HEK293T (cell line): ENCODE measurements at regions not wholly inside any gene's neighbourhood (a gene's known extent, or its start where the extent isn't known, plus 50 kb on each side); places are given as distances from the start of the nearest gene placed in this dataset.

ENCODE experiments used
- CTCF ChIA-PET: fragments of 350-600 bp; formaldehyde crosslinking; extraction: SDS; loops from one replicate; lab custom pipeline; 2021; ENCODE audit warnings: antibody characterized with exemption, inconsistent platforms; lab: Yijun Ruan, JAX
- POLR2A ChIA-PET: fragments of 350-600 bp; formaldehyde crosslinking; extraction: SDS; loops from one replicate; lab custom pipeline; 2020; ENCODE audit warnings: antibody characterized with exemption, inconsistent platforms; lab: Yijun Ruan, JAX
- DNase-seq: peaks from one replicate; pipeline ENCODE4 v3.0.0; 2012; ENCODE audit warnings: mixed read lengths; ENCODE audit errors: extremely low spot score
- ARNT ChIP-seq: fragments of 450-650 bp; IDR thresholded peaks from 2 replicates; pipeline ENCODE4 v1.6.1; 2017; ENCODE audit warnings: mild to moderate bottlenecking
- BHLHE40 ChIP-seq: fragments of 450-650 bp; IDR thresholded peaks from 2 replicates; pipeline ENCODE4 v1.6.1; 2016; ENCODE audit warnings: mild to moderate bottlenecking, moderate library complexity, borderline replicate concordance
- CTBP1 ChIP-seq: fragments of 450-650 bp; IDR thresholded peaks from 2 replicates; pipeline ENCODE4 v1.6.1; 2016; ENCODE audit warnings: borderline replicate concordance
- ELF4 ChIP-seq: fragments of 450-650 bp; IDR thresholded peaks from 2 replicates; pipeline ENCODE4 v1.6.1; 2017; ENCODE audit warnings: antibody characterized with exemption
- FOXA1 ChIP-seq: fragments of 450-650 bp; IDR thresholded peaks from 2 replicates; pipeline ENCODE4 v1.6.1; 2016; ENCODE audit warnings: mild to moderate bottlenecking
- FOXK2 ChIP-seq: fragments of 450-650 bp; IDR thresholded peaks from 2 replicates; pipeline ENCODE4 v1.6.1; 2016; ENCODE audit warnings: mild to moderate bottlenecking
- FOXM1 ChIP-seq: fragments of 450-650 bp; IDR thresholded peaks from 2 replicates; pipeline ENCODE4 v1.6.1; 2017; ENCODE audit warnings: mild to moderate bottlenecking, borderline replicate concordance
- HDGF ChIP-seq: fragments of 450-650 bp; IDR thresholded peaks from 2 replicates; pipeline ENCODE4 v1.6.1; 2017; ENCODE audit warnings: antibody characterized with exemption, borderline replicate concordance
- L3MBTL2 ChIP-seq: fragments of 450-650 bp; conservative IDR thresholded peaks from 2 replicates; pipeline ENCODE4 v1.6.1; 2016; ENCODE audit warnings: mild to moderate bottlenecking
- LEF1 ChIP-seq: fragments of 450-650 bp; IDR thresholded peaks from 2 replicates; pipeline ENCODE4 v1.6.1; 2017; ENCODE audit warnings: mild to moderate bottlenecking, borderline replicate concordance
- NFRKB ChIP-seq: fragments of 450-650 bp; IDR thresholded peaks from 2 replicates; pipeline ENCODE4 v1.6.1; 2016; ENCODE audit warnings: mild to moderate bottlenecking, moderate library complexity
- SP1 ChIP-seq: fragments of 450-650 bp; IDR thresholded peaks from 2 replicates; pipeline ENCODE4 v1.6.1; 2017
- SUZ12 ChIP-seq: fragments of 450-650 bp; IDR thresholded peaks from 2 replicates; pipeline ENCODE4 v1.6.1; 2016; ENCODE audit warnings: mild to moderate bottlenecking
- TARDBP ChIP-seq: fragments of 450-650 bp; IDR thresholded peaks from 2 replicates; pipeline ENCODE4 v1.6.1; 2016
- ZNF384 ChIP-seq: fragments of 450-650 bp; IDR thresholded peaks from 2 replicates; pipeline ENCODE4 v1.6.1; 2016
- TF ChIP-seq, protein P1 (sequence below): fragments of 450-650 bp; IDR thresholded peaks from 2 replicates; pipeline ENCODE4 v1.6.1; 2016

DNA sequence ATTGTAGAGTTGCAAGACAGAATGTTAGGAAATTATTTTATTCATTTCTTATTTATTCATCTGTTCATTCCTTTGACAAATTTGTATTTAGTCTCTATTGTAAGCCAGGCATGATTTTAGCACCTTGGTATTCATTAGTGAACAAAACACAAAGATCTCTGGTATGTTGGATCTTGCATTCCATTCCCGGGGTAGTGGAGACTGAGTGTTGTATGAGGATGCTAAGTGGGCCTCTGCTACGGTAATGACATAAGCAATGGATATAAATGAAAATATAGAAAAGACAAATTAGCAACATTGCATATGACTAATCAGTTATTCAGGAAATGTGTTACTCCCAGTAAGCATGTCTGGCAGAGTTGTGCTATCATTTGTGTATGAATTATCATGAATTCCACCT is 449.3 kb downstream of the PCDH17 start:
- TF ChIP-seq, protein P1, sequence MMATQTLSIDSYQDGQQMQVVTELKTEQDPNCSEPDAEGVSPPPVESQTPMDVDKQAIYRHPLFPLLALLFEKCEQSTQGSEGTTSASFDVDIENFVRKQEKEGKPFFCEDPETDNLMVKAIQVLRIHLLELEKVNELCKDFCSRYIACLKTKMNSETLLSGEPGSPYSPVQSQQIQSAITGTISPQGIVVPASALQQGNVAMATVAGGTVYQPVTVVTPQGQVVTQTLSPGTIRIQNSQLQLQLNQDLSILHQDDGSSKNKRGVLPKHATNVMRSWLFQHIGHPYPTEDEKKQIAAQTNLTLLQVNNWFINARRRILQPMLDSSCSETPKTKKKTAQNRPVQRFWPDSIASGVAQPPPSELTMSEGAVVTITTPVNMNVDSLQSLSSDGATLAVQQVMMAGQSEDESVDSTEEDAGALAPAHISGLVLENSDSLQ = no peak
- TF ChIP-seq ZNF384 (no peak), LEF1 (no peak), ARNT (no peak), TARDBP (no peak), FOXA1 (no peak), NFRKB (no peak), SP1 (no peak), BHLHE40 (no peak), ELF4 (no peak), L3MBTL2 (no peak), FOXM1 (no peak), SUZ12 (no peak), HDGF (no peak), FOXK2 (no peak), CTBP1 (no peak)
- ChIA-PET CTCF (no interaction called here), POLR2A (no interaction called here)
- no peak for DNase-seq

DNA sequence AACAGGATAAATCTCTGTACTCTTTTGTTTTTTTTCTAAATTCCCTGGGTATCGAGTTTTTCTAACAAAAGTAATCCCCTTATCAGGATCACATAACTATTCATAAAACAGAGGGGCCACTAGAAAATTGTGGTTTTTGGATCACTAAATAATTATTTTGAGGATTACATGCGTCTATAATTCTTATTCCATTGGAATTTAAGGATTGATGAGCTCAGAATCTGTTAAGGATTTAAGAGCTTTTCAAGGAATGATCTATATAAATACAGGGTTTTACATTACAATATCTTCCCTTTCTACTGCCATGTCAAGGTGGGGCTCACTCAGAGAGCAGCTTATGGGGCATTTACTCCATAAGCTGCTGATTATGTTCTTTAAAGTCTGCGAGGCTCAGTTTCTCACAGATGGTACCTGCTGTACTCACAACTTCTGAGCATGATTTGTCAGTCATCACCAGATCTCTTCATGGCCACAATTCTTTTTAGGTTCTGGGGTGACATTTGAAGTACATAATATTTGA is 449.8 kb downstream of the PCDH17 start:
- TF ChIP-seq ELF4 = no peak
- no peak for DNase-seq
- POLR2A ChIA-PET = no interaction called here
- CTCF ChIA-PET = no interaction called here

DNA sequence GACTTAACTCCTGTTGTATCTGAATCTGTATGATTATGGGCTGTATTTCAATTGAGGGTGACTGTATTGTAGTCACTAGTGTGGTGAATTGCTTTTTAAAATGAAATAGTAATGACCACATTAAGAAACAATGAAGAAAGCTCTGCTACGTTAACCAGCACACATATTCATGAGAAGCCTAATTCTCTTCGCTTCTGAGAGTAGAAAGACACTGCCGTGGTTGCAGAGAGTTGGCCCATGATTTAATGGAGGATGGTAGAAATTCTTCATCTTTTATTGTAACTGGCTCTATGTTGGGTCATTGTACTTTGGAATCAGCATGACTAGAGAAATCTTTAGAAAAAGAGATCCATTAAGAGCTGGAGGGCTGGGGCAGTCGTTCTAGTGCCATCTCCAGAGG is 451.5 kb downstream of the PCDH17 start:
- DNase-seq = no peak
- TF ChIP-seq BHLHE40 = no peak
- no peak for TF ChIP-seq FOXK2
- TF ChIP-seq LEF1 = no peak
- TF ChIP-seq CTBP1 = no peak
- TF ChIP-seq L3MBTL2 = no peak
- TF ChIP-seq SUZ12 = no peak
- no peak for TF ChIP-seq HDGF
- no peak for TF ChIP-seq ELF4
- no peak for TF ChIP-seq FOXM1
- TF ChIP-seq ZNF384 = no peak
- TF ChIP-seq NFRKB = no peak
- TF ChIP-seq ARNT = no peak
- no peak for TF ChIP-seq FOXA1
- no peak for TF ChIP-seq SP1
- no peak for TF ChIP-seq TARDBP
- TF ChIP-seq, protein P1 = no peak
- POLR2A ChIA-PET = no interaction called here
- CTCF ChIA-PET = no interaction called here

DNA sequence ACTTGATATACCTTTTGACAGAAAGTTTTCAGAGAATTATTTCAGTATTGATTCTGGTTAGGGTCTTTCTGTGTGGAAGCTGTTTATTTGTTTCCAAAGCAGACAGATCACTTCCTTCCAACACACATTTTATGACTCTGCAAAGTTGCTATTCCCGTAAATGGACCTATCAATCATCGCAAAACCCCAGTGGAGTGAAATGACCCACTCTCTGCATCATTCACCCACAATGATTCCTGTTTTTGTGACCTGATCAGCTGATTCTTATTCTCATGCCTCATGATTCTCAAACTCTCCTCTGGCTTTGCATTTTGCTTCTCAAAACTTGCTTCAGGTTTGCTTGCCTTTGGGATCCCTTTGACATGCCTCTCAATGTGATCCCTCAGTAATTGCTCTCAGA is 453.7 kb downstream of the PCDH17 start:
- no peak for DNase-seq
- TF ChIP-seq FOXK2 = no peak
- no peak for TF ChIP-seq ARNT
- TF ChIP-seq BHLHE40 = no peak
- TF ChIP-seq SP1 = no peak
- no peak for TF ChIP-seq FOXA1
- no peak for TF ChIP-seq ELF4
- TF ChIP-seq L3MBTL2 = no peak
- TF ChIP-seq HDGF = no peak
- TF ChIP-seq, protein P1 = no peak
- TF ChIP-seq SUZ12 = no peak
- no peak for TF ChIP-seq LEF1
- no peak for TF ChIP-seq NFRKB
- no peak for TF ChIP-seq ZNF384
- ChIA-PET CTCF (no interaction called here), POLR2A (no interaction called here)

DNA sequence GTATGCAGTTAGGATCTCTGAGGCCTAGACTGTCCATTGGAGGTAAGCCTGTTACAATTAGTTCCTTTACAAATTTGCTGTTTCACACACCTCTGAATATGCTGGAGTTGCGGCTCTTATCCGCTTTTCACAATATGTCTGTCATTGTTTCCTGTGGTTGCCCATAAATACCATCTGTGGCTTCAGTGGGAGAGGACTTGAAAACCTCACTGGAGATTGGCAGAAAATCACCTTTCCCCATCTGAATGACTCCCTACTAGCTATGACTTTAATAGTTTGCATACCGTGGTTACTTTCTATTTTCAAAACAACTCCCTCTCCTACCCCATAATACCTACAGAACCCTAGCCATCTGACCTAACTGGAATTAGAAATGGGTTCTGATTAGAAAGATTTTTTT is 454.3 kb downstream of the PCDH17 start:
- DNase-seq = no peak
- ChIA-PET CTCF (no interaction called here), POLR2A (no interaction called here)
- no peak for TF ChIP-seq FOXA1
- no peak for TF ChIP-seq FOXM1
- TF ChIP-seq, protein P1 = no peak
- no peak for TF ChIP-seq ARNT
- TF ChIP-seq CTBP1 = no peak
- no peak for TF ChIP-seq LEF1
- no peak for TF ChIP-seq SP1
- no peak for TF ChIP-seq NFRKB
- no peak for TF ChIP-seq L3MBTL2
- TF ChIP-seq SUZ12 = no peak
- no peak for TF ChIP-seq FOXK2
- no peak for TF ChIP-seq ELF4
- TF ChIP-seq ZNF384 = no peak

DNA sequence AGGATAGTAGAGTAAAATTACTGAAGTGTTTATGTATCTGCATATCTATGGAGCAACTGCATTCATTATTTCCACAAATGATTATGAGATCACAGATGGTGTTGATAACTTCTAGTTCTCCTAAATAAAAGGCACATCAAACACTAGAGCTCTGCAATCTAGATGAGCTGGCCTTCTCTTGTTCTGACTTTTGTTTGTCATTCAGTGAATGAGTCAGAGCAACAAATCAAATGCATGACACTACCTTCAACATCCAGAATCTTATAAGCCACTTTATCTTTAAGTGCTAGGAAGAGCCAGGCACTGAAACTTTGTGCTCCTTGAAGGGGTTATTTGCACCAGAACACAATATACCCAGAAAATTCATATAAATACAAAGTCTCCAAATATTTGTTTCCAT is 456.0 kb downstream of the PCDH17 start:
- DNase-seq = no peak
- TF ChIP-seq ELF4 (no peak), ZNF384 (no peak), NFRKB (no peak), TARDBP (no peak), HDGF (no peak), L3MBTL2 (no peak)
- TF ChIP-seq, protein P1 = peak; percentile 51
- ChIA-PET CTCF (no interaction called here), POLR2A (no interaction called here)
